Keratinocyte (primary cell): ENCODE measurements at regions not wholly inside any gene's neighbourhood (a gene's known extent, or its start where the extent isn't known, plus 50 kb on each side); places are given as distances from the start of the nearest gene placed in this dataset.

Experiments
- CTCF ChIP-seq, 3 experiments: IDR thresholded peaks in 1 of 3; conservative IDR thresholded peaks in 1 of 3; optimal IDR thresholded peaks in 1 of 3; 2 replicates in 2 of 3; 3 replicates in 1 of 3; pipeline versions ENCODE3 to v1.5.1; 2011; ENCODE audit warnings: low read length in 3 of 3, mild to moderate bottlenecking in 3 of 3, moderate library complexity in 2 of 3, control low read depth in 1 of 3, inconsistent platforms in 1 of 3; ENCODE audit not compliant: insufficient read depth in 2 of 3; ENCODE audit errors: extremely low read depth in 1 of 3
- EZH2 ChIP-seq: IDR thresholded peaks from one replicate; pipeline ENCODE4 v1.6.1; 2012; ENCODE audit warnings: inconsistent platforms, mild to moderate bottlenecking, low read length, moderate library complexity

- TF ChIP-seq CTCF (optimal IDR thresholded peaks at IDR 0.05 in 1 of 3, IDR thresholded peaks at IDR 0.05 in 1 of 3, conservative IDR thresholded peaks at IDR 0.05 in 1 of 3; ENCODE audit: extremely low read depth in 1 of 3, insufficient read depth in 2 of 3, low read length in 3 of 3) (no peak), EZH2 (no peak)
Measured at GRCh38 chr1:212189352-212189738, 95.9 kb upstream of the PPP2R5A start.
